ENCODE measurements at regions not wholly inside any gene's neighbourhood (a gene's known extent, or its start where the extent isn't known, plus 50 kb on each side); places are given as distances from the start of the nearest gene placed in this dataset.
A peak's percentile ranks its signal among the peaks of the same experiment; 100 is the strongest.

GRCh38 chr3:177729956-177730681, 532.8 kb upstream of the TBL1XR1 start:
- Histone ChIP-seq H3K4me3 (ENCODE audit: low read depth, low read length) (peak overlapping the region; percentile 5; the same call in 1 of the 2 replicates), H3K27me3 (no peaks in the 10 kb centered on the region), H3K9me3 (no peaks in the 10 kb centered on the region), H3K36me3 (no peaks in the 10 kb centered on the region), H3K4me1 (peaks cover 23% of the 10 kb centered on the region)
- peak; percentile 80 for DNase-seq
- TF ChIP-seq CTCF (IDR thresholded peaks at IDR 0.05; ENCODE audit: low read depth, low read length), result no peak

- Histone ChIP-seq H3K4me3 (ENCODE audit: low read depth, low read length) (no peak overlapping the region), H3K4me1 (peaks cover 23% of the 10 kb centered on the region), H3K36me3 (no peaks in the 10 kb centered on the region), H3K9me3 (no peaks in the 10 kb centered on the region), H3K27me3 (no peaks in the 10 kb centered on the region)
- TF ChIP-seq CTCF (IDR thresholded peaks at IDR 0.05; ENCODE audit: low read depth, low read length), result no peak
- DNase-seq, result no peak
Measured at GRCh38 chr3:177730814-177731213, 533.5 kb upstream of the TBL1XR1 start.

- no peaks in the 10 kb centered on the region for H3K36me3 ChIP-seq
- H3K9me3 ChIP-seq, result no peaks in the 10 kb centered on the region
- peak; percentile 37 for DNase-seq
- TF ChIP-seq CTCF (IDR thresholded peaks at IDR 0.05; ENCODE audit: low read depth, low read length), result no peak
- no peak overlapping the region for H3K4me3 ChIP-seq (ENCODE audit: low read depth, low read length)
- no peaks in the 10 kb centered on the region for H3K27me3 ChIP-seq
- peaks cover 23% of the 10 kb centered on the region for H3K4me1 ChIP-seq
Measured at GRCh38 chr3:177731644-177732268, 534.5 kb upstream of the TBL1XR1 start.

GRCh38 chr3:177733233-177733632, 536.0 kb upstream of the TBL1XR1 start:
- Histone ChIP-seq H3K27me3 (no peaks in the 10 kb centered on the region), H3K4me3 (ENCODE audit: low read depth, low read length) (no peak overlapping the region), H3K36me3 (no peaks in the 10 kb centered on the region), H3K9me3 (no peaks in the 10 kb centered on the region), H3K4me1 (peaks cover 23% of the 10 kb centered on the region)
- no peak for TF ChIP-seq CTCF (IDR thresholded peaks at IDR 0.05; ENCODE audit: low read depth, low read length)
- no peak for DNase-seq

GRCh38 chr3:177733936-177734335, 536.7 kb upstream of the TBL1XR1 start:
- no peak for TF ChIP-seq CTCF (IDR thresholded peaks at IDR 0.05; ENCODE audit: low read depth, low read length)
- H3K9me3 ChIP-seq, result no peaks in the 10 kb centered on the region
- no peak for DNase-seq

GRCh38 chr3:177735431-177735830, 538.1 kb upstream of the TBL1XR1 start:
- no peaks in the 10 kb centered on the region for H3K27me3 ChIP-seq
- H3K36me3 ChIP-seq, result no peaks in the 10 kb centered on the region
- H3K4me3 ChIP-seq (ENCODE audit: low read depth, low read length), result no peak overlapping the region
- no peaks in the 10 kb centered on the region for H3K9me3 ChIP-seq
- TF ChIP-seq CTCF (IDR thresholded peaks at IDR 0.05; ENCODE audit: low read depth, low read length), result no peak
- H3K4me1 ChIP-seq, result peaks cover 24% of the 10 kb centered on the region
- no peak for DNase-seq

More at GRCh38 chr3:177733936-177734335, 536.7 kb upstream of the TBL1XR1 start:
- H3K27me3 ChIP-seq, result no peaks in the 10 kb centered on the region
- H3K4me1 ChIP-seq, result peaks cover 27% of the 10 kb centered on the region
- H3K4me3 ChIP-seq (ENCODE audit: low read depth, low read length), result no peak overlapping the region
- H3K36me3 ChIP-seq, result no peaks in the 10 kb centered on the region

All from BE2C (cell line).